MM.1S (cell line): ENCODE measurements at regions not wholly inside any gene's neighbourhood (a gene's known extent, or its start where the extent isn't known, plus 50 kb on each side); places are given as distances from the start of the nearest gene placed in this dataset.

Experiments used
- DNase-seq: peaks from one replicate; pipeline ENCODE4 v3.0.0-alpha.2; 2015
- H2AFZ ChIP-seq: fragments of 300-600 bp; sonication (generic); 2 replicates; pipeline ENCODE4 v1.6.0; 2016; ENCODE audit warnings: antibody characterized with exemption, low read length
- H3F3A ChIP-seq: fragments of 300-600 bp; sonication (generic); 2 replicates; pipeline ENCODE4 v1.6.1; 2016; ENCODE audit warnings: mild to moderate bottlenecking, antibody characterized with exemption, low read length, moderate library complexity, mixed read lengths; ENCODE audit not compliant: insufficient read depth
- H3K27ac ChIP-seq: fragments of 300-600 bp; sonication (generic); 2 replicates; pipeline ENCODE4 v1.5.1; 2016; ENCODE audit warnings: mild to moderate bottlenecking, low read length
- H3K27me3 ChIP-seq: fragments of 300-600 bp; sonication (generic); replicated peaks from 2 replicates; pipeline ENCODE4 v1.6.0; 2016; ENCODE audit warnings: low read length; ENCODE audit not compliant: insufficient read depth
- H3K36me3 ChIP-seq: fragments of 300-600 bp; sonication (generic); replicated peaks from 2 replicates; pipeline ENCODE4 v1.6.1; 2016; ENCODE audit warnings: mild to moderate bottlenecking, low read length, mixed read lengths; ENCODE audit not compliant: insufficient read depth
- H3K4me1 ChIP-seq: fragments of 300-600 bp; sonication (generic); 2 replicates; pipeline ENCODE4 v1.6.1; 2016; ENCODE audit warnings: low read length, mixed read lengths
- H3K4me2 ChIP-seq: fragments of 300-600 bp; sonication (generic); 2 replicates; pipeline ENCODE4 v1.6.0; 2016; ENCODE audit warnings: low read depth, low read length
- H3K4me3 ChIP-seq: fragments of 300-600 bp; sonication (generic); 2 replicates; pipeline ENCODE4 v1.5.1; 2016; ENCODE audit warnings: low read length, mixed read lengths
- H3K79me2 ChIP-seq: fragments of 300-600 bp; sonication (generic); 2 replicates; pipeline ENCODE4 v1.6.1; 2016; ENCODE audit warnings: mixed run types, low read length, mixed read lengths
- H3K9ac ChIP-seq: fragments of 300-600 bp; sonication (generic); 2 replicates; pipeline ENCODE4 v1.6.1; 2016; ENCODE audit warnings: low read length, mixed read lengths
- H3K9me2 ChIP-seq: fragments of 300-600 bp; sonication (generic); replicated peaks from 2 replicates; pipeline ENCODE4 v1.6.1; 2016; ENCODE audit warnings: mild to moderate bottlenecking, low read length, mixed read lengths; ENCODE audit not compliant: insufficient read depth
- H3K9me3 ChIP-seq: fragments of 300-600 bp; sonication (generic); replicated peaks from 2 replicates; pipeline ENCODE4 v1.6.1; 2016; ENCODE audit warnings: mild to moderate bottlenecking, low read length, mixed read lengths; ENCODE audit not compliant: insufficient read depth
- H4K20me1 ChIP-seq: fragments of 300-600 bp; sonication (generic); 2 replicates; pipeline ENCODE4 v1.6.1; 2016; ENCODE audit warnings: mild to moderate bottlenecking, low read length, moderate library complexity, mixed read lengths; ENCODE audit not compliant: insufficient read depth
- CTCF ChIP-seq: fragments of 300-600 bp; sonication (generic); IDR thresholded peaks from 2 replicates; pipeline ENCODE4 v1.5.1; 2016; ENCODE audit warnings: antibody characterized with exemption, low read length, mixed read lengths
- EZH2 ChIP-seq: fragments of 300-600 bp; sonication (generic); optimal IDR thresholded peaks from 2 replicates; pipeline ENCODE3; 2017; ENCODE audit warnings: low read depth, mild to moderate bottlenecking, antibody characterized with exemption, low read length, mixed read lengths
- EZH2phosphoT487 ChIP-seq: fragments of 300-600 bp; sonication (generic); IDR thresholded peaks from 2 replicates; pipeline ENCODE4 v1.6.1; 2018; ENCODE audit warnings: antibody characterized with exemption, low read length

- Histone ChIP-seq H3K27me3 (no peaks in the 10 kb centered on the region), H3K36me3 (no peaks in the 10 kb centered on the region), H3K79me2 (no peaks in the 10 kb centered on the region), H3F3A (no peaks in the 10 kb centered on the region), H3K9ac (no peak overlapping the region), H3K9me3 (no peaks in the 10 kb centered on the region), H2AFZ (no peak overlapping the region), H3K4me1 (no peaks in the 10 kb centered on the region), H4K20me1 (no peaks in the 10 kb centered on the region), H3K27ac (no peak overlapping the region), H3K4me3 (no peak overlapping the region), H3K4me2 (no peak overlapping the region), H3K9me2 (no peaks in the 10 kb centered on the region)
- no peak for TF ChIP-seq CTCF
- no peak for TF ChIP-seq EZH2
- no peak for DNase-seq
Observed at GRCh38 chr14:53581504-53581903, 375.1 kb downstream of the BMP4 start.

- Histone ChIP-seq H3F3A (no peaks in the 10 kb centered on the region), H3K9me2 (no peaks in the 10 kb centered on the region), H4K20me1 (no peaks in the 10 kb centered on the region), H3K4me2 (no peak overlapping the region), H3K9me3 (no peaks in the 10 kb centered on the region), H3K27me3 (no peaks in the 10 kb centered on the region), H3K27ac (no peak overlapping the region), H3K4me3 (no peak overlapping the region), H3K4me1 (no peaks in the 10 kb centered on the region), H3K79me2 (no peaks in the 10 kb centered on the region), H3K36me3 (no peaks in the 10 kb centered on the region), H2AFZ (no peak overlapping the region), H3K9ac (no peak overlapping the region)
- DNase-seq, result no peak
- TF ChIP-seq EZH2phosphoT487, result no peak
- TF ChIP-seq CTCF, result no peak
- TF ChIP-seq EZH2, result no peak
Observed at GRCh38 chr14:53571641-53572328, 384.8 kb downstream of the BMP4 start.

GRCh38 chr14:53570411-53571387, 385.9 kb downstream of the BMP4 start:
- no peaks in the 10 kb centered on the region for H3K79me2 ChIP-seq
- H3K27ac ChIP-seq, result no peak overlapping the region
- no peak overlapping the region for H3K9ac ChIP-seq
- no peaks in the 10 kb centered on the region for H3K36me3 ChIP-seq
- H3K4me3 ChIP-seq, result no peak overlapping the region
- H3K4me1 ChIP-seq, result no peaks in the 10 kb centered on the region
- H3K9me3 ChIP-seq, result no peaks in the 10 kb centered on the region
- H3K9me2 ChIP-seq, result no peaks in the 10 kb centered on the region
- H4K20me1 ChIP-seq, result no peaks in the 10 kb centered on the region
- no peaks in the 10 kb centered on the region for H3F3A ChIP-seq
- no peak overlapping the region for H2AFZ ChIP-seq
- DNase-seq, result no peak
- TF ChIP-seq CTCF, result no peak
- TF ChIP-seq EZH2, result no peak
- no peak for TF ChIP-seq EZH2phosphoT487
- H3K27me3 ChIP-seq, result no peaks in the 10 kb centered on the region
- no peak overlapping the region for H3K4me2 ChIP-seq
